ENCODE measurements at regions not wholly inside any gene's neighbourhood (a gene's known extent, or its start where the extent isn't known, plus 50 kb on each side); places are given as distances from the start of the nearest gene placed in this dataset.

- DNase-seq (no peak), ATAC-seq (no peak)
- Histone ChIP-seq H3K9me3 (ENCODE audit: control insufficient read depth, insufficient read depth, low read length) (no peaks in the 10 kb centered on the region), H3K4me3 (ENCODE audit: low read length) (no peak overlapping the region), H3K4me1 (ENCODE audit: control insufficient read depth, insufficient read depth, low read length) (no peaks in the 10 kb centered on the region), H3K27me3 (ENCODE audit: control insufficient read depth, insufficient read depth, low read length) (no peaks in the 10 kb centered on the region), H3K36me3 (ENCODE audit: control insufficient read depth, insufficient read depth, low read length) (no peaks in the 10 kb centered on the region), H3K27ac (ENCODE audit: low read length) (no peak overlapping the region)
- no peak for TF ChIP-seq CTCF (IDR thresholded peaks at IDR 0.05)
- peaks cover 0 to 2% of the 10 kb centered on the region in 2 donors for H3K9me3 Mint-ChIP-seq
- 70% methylated on average over 2 of the region's 2 CpGs for WGBS (ENCODE audit: insufficient coverage)
- no peaks in the 10 kb centered on the region for H3K27me3 Mint-ChIP-seq (ENCODE audit: low read depth in 2 of 2)
- intact Hi-C loops (cut with micrococcal nuclease), result no loop called here
- H3K27ac Mint-ChIP-seq, result no peak overlapping the region
- no peaks in the 10 kb centered on the region for H3K4me1 Mint-ChIP-seq
- no peaks in the 10 kb centered on the region for H3K36me3 Mint-ChIP-seq
- H3K4me3 Mint-ChIP-seq, result no peak overlapping the region
Observed at GRCh38 chr5:158224253-158224652, 365.3 kb upstream of the CLINT1 start.

GRCh38 chr5:158223054-158223600 lies 364.2 kb upstream of the CLINT1 start:
- no peaks in the 10 kb centered on the region for H3K27me3 Mint-ChIP-seq (ENCODE audit: low read depth in 2 of 2)
- Histone ChIP-seq H3K4me1 (ENCODE audit: control insufficient read depth, insufficient read depth, low read length) (no peaks in the 10 kb centered on the region), H3K36me3 (ENCODE audit: control insufficient read depth, insufficient read depth, low read length) (no peaks in the 10 kb centered on the region), H3K9me3 (ENCODE audit: control insufficient read depth, insufficient read depth, low read length) (no peaks in the 10 kb centered on the region), H3K27me3 (ENCODE audit: control insufficient read depth, insufficient read depth, low read length) (no peaks in the 10 kb centered on the region), H3K27ac (ENCODE audit: low read length) (no peak overlapping the region), H3K4me3 (ENCODE audit: low read length) (no peak overlapping the region)
- TF ChIP-seq CTCF (IDR thresholded peaks at IDR 0.05), result no peak
- H3K9me3 Mint-ChIP-seq, result peaks cover 0 to 3% of the 10 kb centered on the region in 2 donors
- no peak for ATAC-seq
- WGBS (ENCODE audit: insufficient coverage), result 92% methylated on average over 7 of the region's 7 CpGs
- no peaks in the 10 kb centered on the region for H3K4me1 Mint-ChIP-seq
- H3K4me3 Mint-ChIP-seq, result no peak overlapping the region
- no peak overlapping the region for H3K27ac Mint-ChIP-seq
- H3K36me3 Mint-ChIP-seq, result no peaks in the 10 kb centered on the region
- no peak for DNase-seq
- intact Hi-C loops (cut with micrococcal nuclease), result no loop called here

GRCh38 chr5:158212917-158213316 lies 354.0 kb upstream of the CLINT1 start:
- no peak for ATAC-seq
- DNase-seq, result no peak
- Histone ChIP-seq H3K4me3 (ENCODE audit: low read length) (no peak overlapping the region), H3K27ac (ENCODE audit: low read length) (no peak overlapping the region), H3K9me3 (ENCODE audit: control insufficient read depth, insufficient read depth, low read length) (no peaks in the 10 kb centered on the region), H3K36me3 (ENCODE audit: control insufficient read depth, insufficient read depth, low read length) (no peaks in the 10 kb centered on the region), H3K27me3 (ENCODE audit: control insufficient read depth, insufficient read depth, low read length) (no peaks in the 10 kb centered on the region), H3K4me1 (ENCODE audit: control insufficient read depth, insufficient read depth, low read length) (no peaks in the 10 kb centered on the region)
- TF ChIP-seq CTCF (IDR thresholded peaks at IDR 0.05), result no peak
- Mint-ChIP-seq H3K27me3 (ENCODE audit: low read depth in 2 of 2) (no peaks in the 10 kb centered on the region), H3K9me3 (peaks cover 2 to 3% of the 10 kb centered on the region in 2 donors), H3K4me1 (no peaks in the 10 kb centered on the region), H3K27ac (no peak overlapping the region), H3K4me3 (no peak overlapping the region), H3K36me3 (no peaks in the 10 kb centered on the region)
- 66% methylated on average over 2 of the region's 3 CpGs for WGBS (ENCODE audit: insufficient coverage)
- intact Hi-C loops (cut with micrococcal nuclease), result no loop called here

GRCh38 chr5:158212237-158212636 lies 353.3 kb upstream of the CLINT1 start:
- Mint-ChIP-seq H3K36me3 (no peaks in the 10 kb centered on the region), H3K4me1 (no peaks in the 10 kb centered on the region), H3K9me3 (peaks cover 0 to 2% of the 10 kb centered on the region in 2 donors), H3K27ac (no peak overlapping the region), H3K4me3 (no peak overlapping the region), H3K27me3 (ENCODE audit: low read depth in 2 of 2) (no peaks in the 10 kb centered on the region)
- DNase-seq (no peak), ATAC-seq (no peak)
- H3K27me3 ChIP-seq (ENCODE audit: control insufficient read depth, insufficient read depth, low read length), result no peaks in the 10 kb centered on the region
- H3K9me3 ChIP-seq (ENCODE audit: control insufficient read depth, insufficient read depth, low read length), result no peaks in the 10 kb centered on the region
- 89% methylated on average over 2 of the region's 2 CpGs for WGBS (ENCODE audit: insufficient coverage)
- no peaks in the 10 kb centered on the region for H3K36me3 ChIP-seq (ENCODE audit: control insufficient read depth, insufficient read depth, low read length)
- no peak overlapping the region for H3K4me3 ChIP-seq (ENCODE audit: low read length)
- H3K27ac ChIP-seq (ENCODE audit: low read length), result no peak overlapping the region
- no peaks in the 10 kb centered on the region for H3K4me1 ChIP-seq (ENCODE audit: control insufficient read depth, insufficient read depth, low read length)
- intact Hi-C loops (cut with micrococcal nuclease), result no loop called here
- no peak for TF ChIP-seq CTCF (IDR thresholded peaks at IDR 0.05)

Data from natural killer cell (primary cell).